Body of pancreas (tissue), 4 donors: ENCODE measurements at regions not wholly inside any gene's neighbourhood (a gene's known extent, or its start where the extent isn't known, plus 50 kb on each side); places are given as distances from the start of the nearest gene placed in this dataset.
"Not testable (repeated sequence)": the region's sequence is repeated elsewhere in the genome, so short reads cannot be mapped to it uniquely, and the experiment has no call there.

Experiments
- ATAC-seq: fragments of 150-250 bp; one replicate; pipeline ENCODE4 v1.9.1; 2016
- DNase-seq, 4 donors: peaks; one replicate each; pipeline ENCODE4 v3.0.0-alpha.2; 2019
- H3K27ac ChIP-seq, 4 donors: fragments of 200-600 bp; sonication (generic); 1 replicate in 3 of 4; 2 replicates in 1 of 4; pipeline versions ENCODE4 v1.5.1 to v1.6.1; 2016 to 2019; ENCODE audit warnings: mild to moderate bottlenecking in 1 of 4, mixed read lengths in 1 of 4, moderate library complexity in 1 of 4
- H3K27me3 ChIP-seq, 2 donors: fragments of 200-600 bp; sonication (generic); one replicate each; pipeline ENCODE4 v1.6.0; 2016; ENCODE audit warnings: mild to moderate bottlenecking in 1 of 2
- H3K36me3 ChIP-seq, 2 donors: fragments of 200-600 bp; sonication (generic); replicated peaks in 1 of 2; 2 replicates each; pipeline ENCODE4 v1.5.1; 2016; ENCODE audit warnings: low read depth in 2 of 2; ENCODE audit not compliant: insufficient read depth in 1 of 2
- H3K4me1 ChIP-seq: fragments of 200-600 bp; sonication (generic); one replicate; pipeline ENCODE4 v1.6.0; 2016
- H3K4me3 ChIP-seq, 2 donors: fragments of 200-600 bp; sonication (generic); 1 replicate in 1 of 2; 2 replicates in 1 of 2; pipeline ENCODE4 v1.5.1; 2016 to 2019
- H3K9me3 ChIP-seq, 3 donors: fragments of 200-600 bp; sonication (generic); 1 replicate in 2 of 3; 2 replicates in 1 of 3; pipeline ENCODE4 v1.5.1; 2016
- POLR2A ChIP-seq, 3 donors: fragments of 450-650 bp; IDR thresholded peaks; one replicate each; pipeline ENCODE4 v1.6.1; 2016; ENCODE audit warnings: antibody characterized with exemption in 3 of 3, mild to moderate bottlenecking in 2 of 3
- WGBS, 2 donors: methylation state at CpG; one replicate each; pipeline ENCODE4 v1.1.5; 2017; 5-methylcytosine and 5-hydroxymethylcytosine counted together
- intact Hi-C: fragments of 100-400 bp; cut with DNase I; formaldehyde crosslinking; loops from one replicate; pipeline ENCODE4 v1.15.1; 2023
- TF ChIP-seq, protein P1 (sequence below), 7 experiments: fragments of 450-650 bp in 4 of 7; fragments of 200-600 bp in 3 of 7; sonication (generic) in 3 of 7; IDR thresholded peaks; one replicate each; pipeline ENCODE4 v1.5.1; 2016 to 2019; ENCODE audit warnings: antibody characterized with exemption in 7 of 7

- intact Hi-C loops: no loop called here
- no peaks in the 10 kb centered on the region for H3K36me3 ChIP-seq
- no peaks in the 10 kb centered on the region for H3K27me3 ChIP-seq
- no peaks in the 10 kb centered on the region for H3K9me3 ChIP-seq
- DNase-seq (no peak), ATAC-seq (no peak)
- TF ChIP-seq POLR2A (IDR thresholded peaks at IDR 0.05): no peak
- TF ChIP-seq, protein P1, sequence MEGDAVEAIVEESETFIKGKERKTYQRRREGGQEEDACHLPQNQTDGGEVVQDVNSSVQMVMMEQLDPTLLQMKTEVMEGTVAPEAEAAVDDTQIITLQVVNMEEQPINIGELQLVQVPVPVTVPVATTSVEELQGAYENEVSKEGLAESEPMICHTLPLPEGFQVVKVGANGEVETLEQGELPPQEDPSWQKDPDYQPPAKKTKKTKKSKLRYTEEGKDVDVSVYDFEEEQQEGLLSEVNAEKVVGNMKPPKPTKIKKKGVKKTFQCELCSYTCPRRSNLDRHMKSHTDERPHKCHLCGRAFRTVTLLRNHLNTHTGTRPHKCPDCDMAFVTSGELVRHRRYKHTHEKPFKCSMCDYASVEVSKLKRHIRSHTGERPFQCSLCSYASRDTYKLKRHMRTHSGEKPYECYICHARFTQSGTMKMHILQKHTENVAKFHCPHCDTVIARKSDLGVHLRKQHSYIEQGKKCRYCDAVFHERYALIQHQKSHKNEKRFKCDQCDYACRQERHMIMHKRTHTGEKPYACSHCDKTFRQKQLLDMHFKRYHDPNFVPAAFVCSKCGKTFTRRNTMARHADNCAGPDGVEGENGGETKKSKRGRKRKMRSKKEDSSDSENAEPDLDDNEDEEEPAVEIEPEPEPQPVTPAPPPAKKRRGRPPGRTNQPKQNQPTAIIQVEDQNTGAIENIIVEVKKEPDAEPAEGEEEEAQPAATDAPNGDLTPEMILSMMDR (IDR thresholded peaks at IDR 0.05): no peak
- no peak overlapping the region for H3K4me3 ChIP-seq
- H3K4me1 ChIP-seq: no peaks in the 10 kb centered on the region
- no peak overlapping the region for H3K27ac ChIP-seq
- WGBS, 2 donors: 34 to 43% methylated on average over 3 of the region's 3 CpGs
Measured at GRCh38 chr2:126041391-126042047, 614.4 kb upstream of the GYPC start.

DNA sequence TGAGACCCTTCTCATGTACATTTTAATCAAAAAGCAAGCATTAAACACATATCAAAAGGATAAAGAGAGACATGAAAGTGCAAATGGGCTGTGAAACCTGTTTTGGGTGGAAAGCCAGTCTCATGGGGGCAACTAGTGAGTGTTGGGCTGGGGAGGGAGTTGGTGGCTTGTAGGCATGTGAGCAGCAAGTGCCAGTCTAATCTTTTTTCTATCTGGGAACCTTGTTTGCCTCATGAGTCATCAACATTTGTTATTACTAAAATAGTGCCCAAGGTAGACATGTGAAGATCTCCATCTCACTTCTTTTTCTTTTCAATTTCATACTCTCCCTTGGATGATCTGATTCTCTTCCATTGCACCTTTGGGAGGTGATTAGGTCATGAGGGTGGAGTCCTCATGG, 613.9 kb upstream of the GYPC start:
- Histone ChIP-seq H3K27me3 (no peaks in the 10 kb centered on the region), H3K9me3 (no peaks in the 10 kb centered on the region), H3K27ac (no peak overlapping the region), H3K4me1 (no peaks in the 10 kb centered on the region), H3K36me3 (no peaks in the 10 kb centered on the region), H3K4me3 (no peak overlapping the region)
- intact Hi-C loops: no loop called here
- no peak for DNase-seq
- TF ChIP-seq, protein P1 (IDR thresholded peaks at IDR 0.05): no peak
- TF ChIP-seq POLR2A (IDR thresholded peaks at IDR 0.05): no peak
- ATAC-seq: no peak

GRCh38 chr2:126048719-126049118, 607.2 kb upstream of the GYPC start:
- no peak overlapping the region for H3K4me3 ChIP-seq
- intact Hi-C loops: no loop called here

GRCh38 chr2:126049461-126049860, 606.5 kb upstream of the GYPC start:
- no peak for ATAC-seq
- Histone ChIP-seq H3K27me3 (no peaks in the 10 kb centered on the region), H3K9me3 (no peaks in the 10 kb centered on the region), H3K4me3 (no peak overlapping the region), H3K27ac (no peak overlapping the region), H3K4me1 (no peaks in the 10 kb centered on the region), H3K36me3 (no peaks in the 10 kb centered on the region)
- intact Hi-C loops: no loop called here
- TF ChIP-seq, protein P1 (IDR thresholded peaks at IDR 0.05): no peak
- TF ChIP-seq POLR2A (IDR thresholded peaks at IDR 0.05): no peak
- 67 to 77% methylated on average over 1 of the region's 1 CpG for WGBS, 2 donors
- DNase-seq: no peak

More at GRCh38 chr2:126048719-126049118, 607.2 kb upstream of the GYPC start:
- DNase-seq (no peak), ATAC-seq (no peak)
- Histone ChIP-seq H3K9me3 (no peaks in the 10 kb centered on the region), H3K4me1 (no peaks in the 10 kb centered on the region), H3K36me3 (no peaks in the 10 kb centered on the region), H3K27ac (no peak overlapping the region), H3K27me3 (no peaks in the 10 kb centered on the region)
- TF ChIP-seq POLR2A (IDR thresholded peaks at IDR 0.05): no peak
- TF ChIP-seq, protein P1 (IDR thresholded peaks at IDR 0.05): no peak

- DNase-seq (no peak), ATAC-seq (no peak)
- Histone ChIP-seq H3K36me3 (no peaks in the 10 kb centered on the region), H3K4me1 (no peaks in the 10 kb centered on the region), H3K27ac (no peak overlapping the region), H3K27me3 (no peaks in the 10 kb centered on the region), H3K4me3 (no peak overlapping the region), H3K9me3 (no peaks in the 10 kb centered on the region)
- intact Hi-C loops: no loop called here
- TF ChIP-seq, protein P1 (IDR thresholded peaks at IDR 0.05): no peak
- TF ChIP-seq POLR2A (IDR thresholded peaks at IDR 0.05): no peak
- 62 to 63% methylated on average over 7 of the region's 7 CpGs for WGBS, 2 donors
Measured at GRCh38 chr2:126050991-126051736, 604.8 kb upstream of the GYPC start.

GRCh38 chr2:126051737-126052240, 604.2 kb upstream of the GYPC start:
- H3K4me3 ChIP-seq, H3K27me3 ChIP-seq, H3K36me3 ChIP-seq, H3K27ac ChIP-seq, ATAC-seq, H3K9me3 ChIP-seq, intact Hi-C loops, DNase-seq, H3K4me1 ChIP-seq: not testable (repeated sequence)
- WGBS, 2 donors: 71 to 78% methylated on average over 6 of the region's 6 CpGs
